GM21360 (cell line): ENCODE measurements at regions not wholly inside any gene's neighbourhood (a gene's known extent, or its start where the extent isn't known, plus 50 kb on each side); places are given as distances from the start of the nearest gene placed in this dataset.

Experiments used
- ATAC-seq: cut with Tn5 transposase; IDR thresholded peaks from one replicate; pipeline ENCODE4 v1.9.1; 2021; ENCODE audit warnings: mild to moderate bottlenecking, moderate library complexity; ENCODE audit not compliant: unreplicated experiment

DNA sequence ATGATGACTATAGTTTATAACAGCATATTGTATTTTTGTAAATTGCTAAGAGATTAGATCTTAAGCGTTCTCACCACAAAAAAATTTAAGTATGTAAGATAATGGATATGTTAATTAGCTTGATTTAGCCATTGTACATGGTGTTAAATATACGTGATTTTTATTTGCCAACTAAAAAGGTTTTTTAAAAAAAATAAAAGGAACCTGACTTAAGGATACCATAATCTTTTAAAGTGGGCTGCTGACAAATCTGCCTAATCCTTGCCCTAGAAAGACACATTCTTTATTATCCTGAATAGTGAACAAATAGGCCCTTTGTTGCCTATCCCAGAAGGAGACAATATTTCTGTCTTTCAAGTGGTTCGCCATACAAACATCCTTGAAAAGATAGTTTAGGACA is 94.6 kb upstream of the FAM47C start:
- no peak for ATAC-seq

DNA sequence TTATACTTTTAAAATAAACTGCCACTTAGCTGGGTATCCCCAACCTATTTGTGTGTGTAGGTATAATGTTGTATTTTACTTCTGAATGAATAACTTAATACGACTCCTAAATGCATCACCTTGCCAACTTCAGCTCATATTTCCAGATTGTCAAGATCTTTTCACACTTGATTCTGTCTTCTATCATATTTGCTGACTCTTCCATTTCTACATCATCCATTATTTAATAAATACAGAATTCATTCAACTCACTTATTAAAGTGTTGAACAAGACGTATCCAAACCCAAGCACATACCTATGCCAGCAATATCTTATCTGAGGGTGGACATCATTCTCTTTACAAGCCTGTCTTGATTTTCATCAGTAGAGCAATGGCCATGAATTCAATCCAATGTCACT is 91.2 kb upstream of the FAM47C start:
- ATAC-seq, result no peak

DNA sequence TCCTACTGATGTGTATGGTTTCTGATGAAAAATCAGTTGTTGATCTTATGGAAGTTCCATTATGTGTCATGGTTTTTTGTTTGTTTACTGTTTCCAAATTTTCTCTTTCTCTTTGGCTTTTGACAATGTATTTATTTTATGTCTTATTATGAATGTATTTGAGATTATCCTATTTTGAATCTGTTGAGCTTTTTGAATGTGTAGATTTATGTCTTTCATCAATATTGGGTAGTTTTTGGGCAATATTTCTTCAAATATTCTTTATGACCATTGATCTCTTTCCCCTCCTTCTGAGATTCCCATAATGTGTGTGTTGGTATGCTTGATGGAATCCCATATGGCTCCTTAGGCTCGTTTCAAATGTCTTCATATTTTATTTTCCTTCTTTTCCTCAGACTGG is 80.5 kb upstream of the FAM47C start:
- ATAC-seq, result no peak

DNA sequence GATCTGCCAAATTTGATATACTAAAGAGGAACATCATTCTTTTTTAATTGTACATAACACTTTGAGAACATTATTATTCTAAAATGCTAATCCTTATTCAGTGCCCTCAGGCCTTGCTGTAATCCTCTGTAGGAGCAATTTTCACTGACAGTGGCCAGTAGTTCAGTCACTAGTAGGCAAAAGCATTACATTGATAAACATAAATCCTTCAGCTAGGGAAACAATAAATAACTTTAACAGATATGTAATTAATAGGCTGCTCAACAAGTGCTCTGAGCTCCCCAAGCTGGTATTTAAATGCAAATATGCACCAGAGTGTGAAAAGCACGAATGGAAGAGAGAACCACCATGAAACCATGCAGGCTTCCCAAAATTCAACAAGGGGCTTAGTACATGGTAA is 77.7 kb upstream of the FAM47C start:
- no peak for ATAC-seq

DNA sequence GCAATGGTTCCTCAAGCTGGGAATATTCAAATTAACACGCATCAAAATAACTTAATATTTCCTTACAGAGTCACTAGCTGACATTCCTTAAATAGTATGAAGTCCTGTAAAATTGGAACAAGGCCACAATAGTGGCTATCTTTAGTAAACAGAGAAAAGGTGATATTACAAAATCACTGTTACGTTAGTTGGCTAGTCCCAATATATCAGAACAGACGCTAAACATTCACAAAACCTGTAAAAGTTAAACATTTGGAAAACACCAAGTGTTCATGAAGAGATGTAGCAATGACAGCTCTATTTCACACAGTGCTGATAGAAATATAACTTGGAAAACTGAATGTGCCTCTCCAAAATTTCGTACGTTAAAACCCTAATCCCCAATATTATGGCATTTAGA is 61.0 kb upstream of the FAM47C start:
- ATAC-seq, result no peak

DNA sequence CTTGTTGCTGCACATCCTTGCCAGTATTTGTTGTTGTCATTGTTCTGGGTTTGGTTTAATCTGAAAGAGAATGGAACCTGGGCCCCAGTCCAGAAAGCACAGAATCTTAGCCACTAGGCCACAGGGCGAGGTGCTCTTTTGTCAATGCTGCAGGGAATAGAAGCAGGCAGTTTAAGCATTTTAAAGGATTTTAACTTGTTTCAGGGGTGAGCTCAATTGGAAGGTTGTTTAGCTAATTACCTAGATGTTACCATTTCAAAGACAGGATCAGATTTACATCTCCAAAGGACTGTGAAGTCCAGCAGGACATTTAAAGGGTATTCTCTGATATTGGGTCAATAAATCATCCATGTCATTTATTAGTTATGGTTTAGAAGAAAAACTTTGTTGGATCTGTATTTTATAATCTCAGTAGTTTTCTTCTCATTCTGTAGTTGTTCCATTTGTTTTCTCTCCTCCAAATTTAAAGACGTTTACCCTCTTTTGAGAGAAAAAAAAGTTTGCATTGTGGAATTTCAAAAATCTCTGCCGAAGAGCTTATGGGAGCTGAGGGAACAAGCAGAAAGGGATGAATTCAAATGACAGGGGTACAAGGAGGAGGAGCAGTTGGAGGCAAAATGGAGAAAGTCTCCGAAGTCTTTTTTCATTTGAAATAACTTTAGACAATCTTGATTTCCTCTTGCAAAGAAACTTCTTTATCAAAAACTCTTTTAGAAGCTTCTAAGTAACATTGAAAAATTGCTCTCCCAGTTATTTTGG is 57.5 kb upstream of the FAM47C start:
- ATAC-seq, result no peak

DNA sequence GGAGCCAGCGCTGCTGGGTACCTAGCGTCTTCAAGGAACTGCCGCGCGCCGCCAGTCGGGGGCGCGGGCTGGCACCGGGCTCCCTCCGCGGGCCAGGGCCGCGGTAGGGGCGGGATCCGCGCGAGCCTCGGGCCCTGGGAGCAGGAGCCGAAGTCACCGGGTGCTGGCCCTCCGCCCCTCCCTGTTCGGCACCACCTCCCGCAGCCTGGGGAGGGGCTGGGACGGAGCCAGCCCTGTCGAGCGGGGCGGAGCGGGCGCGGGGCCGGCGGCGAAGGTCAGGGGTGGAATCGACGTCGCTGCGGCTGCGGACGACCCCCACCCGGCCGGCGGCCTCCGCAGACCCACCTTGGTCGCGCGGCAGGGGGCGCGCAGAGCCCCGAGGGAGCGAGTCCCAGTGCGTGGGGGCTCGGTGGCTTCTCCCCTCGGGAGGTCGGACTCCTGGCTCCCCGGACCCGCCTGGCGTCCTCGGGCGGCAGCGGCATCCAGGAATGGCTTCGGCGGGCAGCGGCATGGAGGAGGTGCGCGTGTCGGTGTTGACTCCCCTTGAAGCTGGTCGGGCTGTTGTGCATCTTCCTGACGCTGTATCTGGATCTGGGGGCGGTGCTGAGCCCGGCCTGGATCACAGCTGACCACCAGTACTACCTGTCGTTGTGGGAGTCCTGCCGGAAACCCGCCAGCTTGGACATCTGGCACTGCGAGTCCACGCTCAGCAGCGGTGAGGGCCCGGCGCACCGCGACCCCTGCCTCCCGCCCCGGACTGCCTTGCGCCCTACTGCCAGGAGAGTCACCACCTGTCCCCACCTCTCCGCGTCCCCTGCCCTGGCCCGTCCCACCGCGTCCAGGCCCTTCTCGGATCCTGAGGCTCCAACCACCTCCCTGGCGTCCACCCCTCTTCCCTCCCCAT is 50.5 kb upstream of the FAM47C start:
- ATAC-seq, result no peak
